NCI-H2227 (cell line): ENCODE measurements at regions not wholly inside any gene's neighbourhood (a gene's known extent, or its start where the extent isn't known, plus 50 kb on each side); places are given as distances from the start of the nearest gene placed in this dataset.

ENCODE experiments used
- DNase-seq: peaks from one replicate; lab custom pipeline; 2025; ENCODE audit not compliant: unreplicated experiment; lab: John Stamatoyannopoulos, UW

DNA sequence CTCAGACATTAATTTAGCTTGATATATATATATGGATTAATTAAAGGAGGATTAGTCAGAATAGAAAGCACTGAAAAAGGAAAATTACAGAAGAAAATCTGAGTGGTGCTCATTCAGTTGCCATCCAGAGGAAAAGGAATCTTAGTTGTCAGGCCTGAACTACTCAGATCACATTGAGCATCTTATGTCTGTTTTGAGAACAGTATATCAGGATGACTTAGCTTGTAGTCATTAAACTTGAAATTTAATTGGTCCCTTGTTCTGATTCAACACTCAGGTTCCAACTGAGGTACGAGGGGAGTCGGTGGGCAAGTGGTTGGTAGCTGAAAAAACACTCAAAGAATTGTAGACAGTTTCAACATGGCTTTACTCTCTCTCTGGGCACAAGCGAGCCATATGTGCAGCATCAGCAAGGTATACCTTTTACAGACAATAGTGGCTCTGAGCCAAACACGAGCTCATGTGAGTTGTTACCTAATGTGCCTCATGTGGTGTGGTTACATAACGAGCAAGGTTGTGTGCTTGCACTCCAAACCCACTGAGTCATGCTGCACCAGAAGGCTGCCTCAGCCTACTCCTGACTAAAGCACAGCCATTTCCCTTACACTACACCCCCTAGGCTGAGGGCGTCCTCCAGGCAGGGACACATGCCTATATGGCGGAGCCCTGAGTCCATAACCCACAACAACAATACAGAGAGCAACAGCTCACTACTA is 73.0 kb upstream of the HMGN3 start:
- DNase-seq: no peak

- DNase-seq: no peak
Observed at GRCh38 chr6:79305020-79305419, 70.5 kb upstream of the HMGN3 start.

DNA sequence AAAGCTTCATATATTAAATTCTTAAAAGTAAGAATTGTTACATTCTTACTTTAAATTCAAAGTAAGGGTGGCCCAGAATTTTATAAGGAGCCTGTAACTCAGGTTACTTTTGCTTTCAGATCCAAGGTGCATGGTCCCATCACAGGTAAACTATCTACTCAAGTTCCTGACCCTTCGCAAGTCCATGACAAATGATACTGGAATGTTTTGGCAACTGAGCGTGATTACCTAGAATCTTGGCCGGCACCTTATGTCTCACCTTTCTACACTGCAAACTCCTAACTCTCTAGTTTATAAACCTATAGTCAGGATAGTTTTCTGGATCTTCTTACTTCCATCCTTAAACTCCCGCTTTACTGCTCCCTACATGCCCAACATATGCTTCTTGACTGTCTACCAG is 67.9 kb upstream of the HMGN3 start:
- DNase-seq: no peak

GRCh38 chr6:79301290-79301689 is 66.8 kb upstream of the HMGN3 start:
- DNase-seq: no peak

DNA sequence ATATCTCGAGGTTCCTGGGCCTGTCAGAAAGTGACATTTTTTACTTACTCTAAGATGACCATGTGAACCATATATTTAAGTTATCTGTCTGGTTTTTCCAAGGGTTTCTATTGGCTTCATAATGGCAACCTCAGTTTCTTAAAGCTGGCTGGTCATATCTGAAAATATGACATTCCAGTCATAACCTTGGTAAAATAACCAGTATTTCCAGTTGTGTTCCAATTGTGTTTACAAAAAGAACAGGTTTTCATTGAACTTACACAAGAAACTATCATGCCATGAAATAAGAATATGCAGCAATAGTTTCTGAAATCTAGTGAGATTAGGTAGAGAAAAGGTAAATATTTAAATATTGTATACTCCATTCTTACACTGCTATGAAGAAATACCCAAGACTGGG is 61.7 kb upstream of the HMGN3 start:
- DNase-seq: no peak
